ENCODE measurements at regions not wholly inside any gene's neighbourhood (a gene's known extent, or its start where the extent isn't known, plus 50 kb on each side); places are given as distances from the start of the nearest gene placed in this dataset.
A peak's percentile ranks its signal among the peaks of the same experiment; 100 is the strongest.

- DNase-seq (ENCODE audit: low read depth, low spot score) = peak; percentile 31
Observed at GRCh38 chr10:75294866-75295701, 59.3 kb upstream of the COMTD1 start.

DNA sequence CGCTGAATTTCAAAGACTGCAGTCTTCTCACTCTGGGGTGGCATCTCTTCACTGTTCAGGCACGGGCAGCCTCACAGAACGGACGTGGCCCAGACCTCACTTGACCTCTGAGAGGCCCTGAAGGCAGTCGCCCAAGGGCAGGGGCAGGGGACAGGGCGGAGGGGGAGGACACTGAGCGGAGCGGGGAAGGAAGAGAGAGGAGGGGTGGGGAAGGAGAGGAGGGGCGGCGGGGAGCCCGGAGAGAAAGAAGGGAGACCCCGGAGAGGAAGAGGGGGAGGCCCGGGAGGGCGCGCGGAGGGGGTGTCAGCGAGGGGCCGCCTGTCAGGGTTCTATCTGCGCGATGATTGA, 58.7 kb upstream of the COMTD1 start:
- DNase-seq (ENCODE audit: low read depth, low spot score) = no peak

DNA sequence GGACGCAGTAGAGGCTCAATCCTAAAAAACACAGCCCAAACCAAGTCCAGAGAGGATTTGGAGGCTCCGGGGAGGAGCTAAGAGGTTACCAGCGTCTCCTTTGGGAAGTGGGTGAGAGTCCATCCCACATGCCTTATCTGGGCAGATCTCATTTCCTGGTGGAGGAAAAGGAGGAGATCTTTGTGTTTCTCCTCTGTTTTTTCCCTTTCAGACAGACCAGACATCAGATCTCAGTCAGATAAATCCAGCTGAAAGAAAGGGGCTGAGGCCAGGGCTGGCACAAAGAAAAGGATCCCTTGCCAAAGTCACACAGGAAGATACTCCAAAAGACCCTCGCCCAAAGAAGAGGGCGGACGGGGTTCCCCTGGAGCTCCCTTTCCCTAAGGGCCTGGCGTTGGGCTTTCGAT, 58.3 kb upstream of the COMTD1 start:
- no peak for DNase-seq (ENCODE audit: low read depth, low spot score)

DNA sequence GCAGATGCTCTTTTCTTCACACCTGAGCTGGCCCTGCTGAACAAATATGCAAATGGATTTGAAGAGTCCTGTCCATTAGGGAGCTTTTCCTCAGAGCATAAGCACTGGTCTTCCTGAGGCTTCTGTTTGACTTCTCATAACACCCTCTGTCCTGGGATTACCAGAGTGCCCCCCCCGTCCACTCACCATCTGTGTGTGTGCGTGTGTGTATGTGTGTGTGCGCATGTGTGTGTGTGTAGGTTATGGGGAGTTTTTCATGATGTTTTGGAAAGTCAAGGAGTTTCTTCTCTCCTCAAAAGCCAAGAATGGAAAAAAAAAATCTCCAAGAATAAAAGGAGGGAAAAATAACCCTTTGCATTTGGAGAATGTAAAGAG, 57.7 kb upstream of the COMTD1 start:
- DNase-seq (ENCODE audit: low read depth, low spot score) = no peak

GRCh38 chr10:75292794-75293445, 57.2 kb upstream of the COMTD1 start:
- DNase-seq (ENCODE audit: low read depth, low spot score) = no peak

DNA sequence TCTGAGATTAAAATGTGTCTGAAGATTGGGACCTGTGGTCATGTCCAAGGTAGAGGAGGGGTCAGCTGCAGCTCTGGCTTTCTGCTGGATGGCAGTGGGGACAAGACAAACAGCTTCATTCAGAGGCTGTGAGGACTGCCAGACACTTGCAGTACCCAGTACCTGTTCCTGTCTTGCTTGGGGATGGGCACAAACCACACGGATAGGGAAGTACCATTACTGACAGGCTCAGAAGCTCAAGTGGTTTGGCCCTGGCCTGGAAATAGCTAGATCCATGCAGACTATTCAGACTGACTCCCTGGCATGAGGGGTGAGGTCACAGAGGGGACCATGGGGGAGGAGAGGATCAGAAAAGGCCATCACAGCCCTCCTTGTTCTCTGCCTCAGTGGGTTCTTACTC, 56.0 kb upstream of the COMTD1 start:
- DNase-seq (ENCODE audit: low read depth, low spot score) = no peak

- no peak for DNase-seq (ENCODE audit: low read depth, low spot score)
Observed at GRCh38 chr10:75288140-75288711, 52.5 kb upstream of the COMTD1 start.

DNA sequence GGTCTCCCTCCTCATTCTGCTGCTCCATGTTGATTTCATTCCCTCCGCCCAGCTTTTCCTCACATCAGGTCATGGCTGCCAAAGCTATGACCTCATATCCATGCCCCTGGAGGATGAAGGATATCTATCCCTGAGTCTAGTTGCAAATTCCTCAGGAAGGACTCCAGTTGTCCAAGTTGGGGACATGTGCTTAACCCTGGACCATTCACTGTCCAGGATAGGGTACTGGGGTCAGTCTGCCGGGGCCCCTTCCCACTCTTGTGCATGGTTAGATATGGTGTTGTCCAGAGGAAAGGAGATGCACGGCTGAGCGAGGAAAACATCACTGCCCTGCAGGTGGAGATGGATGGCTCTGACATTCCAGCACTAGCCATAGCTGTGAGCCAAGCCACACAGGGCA, 51.9 kb upstream of the COMTD1 start:
- no peak for DNase-seq (ENCODE audit: low read depth, low spot score)

DNA sequence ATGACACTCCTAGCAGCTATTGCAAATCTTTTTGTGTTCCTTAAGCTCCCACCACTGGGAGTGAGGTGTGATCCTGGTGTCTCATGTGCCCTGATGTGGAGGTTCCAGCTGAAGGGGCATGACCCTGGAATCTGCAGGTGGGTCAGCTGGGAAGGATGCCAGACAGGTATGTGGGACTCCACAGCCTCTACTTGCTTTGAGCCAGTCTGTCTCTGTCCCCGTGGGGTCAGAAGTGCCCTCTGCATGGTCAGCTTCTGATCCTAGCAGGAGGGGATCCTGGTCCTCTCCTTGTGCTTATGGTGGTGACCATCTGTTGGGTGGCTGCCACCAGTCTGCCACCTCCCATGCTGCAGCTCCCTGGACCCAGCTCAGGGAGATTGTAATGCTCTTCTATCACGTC, 51.1 kb upstream of the COMTD1 start:
- DNase-seq (ENCODE audit: low read depth, low spot score) = no peak

All from brain pericyte (primary cell).